H1 (cell line): ENCODE measurements at regions not wholly inside any gene's neighbourhood (a gene's known extent, or its start where the extent isn't known, plus 50 kb on each side); places are given as distances from the start of the nearest gene placed in this dataset.

ENCODE experiments used
- CTCF ChIA-PET: fragments of 300-600 bp; sonication (Branson Sonifier 250); formaldehyde crosslinking; loops from one replicate; lab custom pipeline; 2021; ENCODE audit not compliant: partially characterized antibody; lab: Charles Lee
- POLR2A ChIA-PET: fragments of 300-600 bp; sonication (Branson Sonifier 250); formaldehyde crosslinking; loops from one replicate; lab custom pipeline; 2021; ENCODE audit warnings: inconsistent platforms; ENCODE audit not compliant: partially characterized antibody; lab: Charles Lee
- DNase-seq, 2 experiments: peaks; one replicate each; pipeline versions ENCODE4 v3.0.0 to v3.0.0-alpha.2; 2010 to 2022; ENCODE audit warnings: low spot score in 2 of 2, low read depth in 1 of 2, mixed read lengths in 1 of 2
- FAIRE-seq: peaks from 2 replicates; lab custom pipeline; 2011; peaks lifted over from hg19 to GRCh38; lab: Jason Lieb, UNC
- H2AFZ ChIP-seq: 2 replicates; pipeline ENCODE4 v1.8.1; 2012; ENCODE audit warnings: low read length, inconsistent platforms
- H2AK5ac ChIP-seq: 2 replicates; pipeline ENCODE4 v1.6.1; 2013; ENCODE audit warnings: low read depth, low read length
- H2BK120ac ChIP-seq: replicated peaks from 2 replicates; pipeline ENCODE3; 2013; ENCODE audit warnings: low read depth, low read length, inconsistent platforms
- H2BK12ac ChIP-seq: 2 replicates; pipeline ENCODE4 v1.6.1; 2013; ENCODE audit warnings: low read depth, low read length
- H2BK15ac ChIP-seq: 2 replicates; pipeline ENCODE4 v1.6.1; 2013; ENCODE audit warnings: low read length
- H2BK20ac ChIP-seq: 2 replicates; pipeline ENCODE4 v1.6.1; 2013; ENCODE audit warnings: low read length
- H2BK5ac ChIP-seq: 2 replicates; pipeline ENCODE4 v1.6.1; 2013; ENCODE audit warnings: low read depth, low read length
- H3K14ac ChIP-seq: 2 replicates; pipeline ENCODE4 v1.6.1; 2013; ENCODE audit warnings: inconsistent platforms; ENCODE audit not compliant: insufficient read length
- H3K18ac ChIP-seq: 2 replicates; pipeline ENCODE4 v1.6.1; 2013; ENCODE audit warnings: low read length; ENCODE audit errors: extremely low read depth
- H3K23ac ChIP-seq: 2 replicates; pipeline ENCODE4 v1.6.1; 2013; ENCODE audit warnings: inconsistent platforms; ENCODE audit not compliant: insufficient read length
- H3K23me2 ChIP-seq: 2 replicates; pipeline ENCODE4 v1.6.1; 2013; ENCODE audit warnings: low read depth, low read length
- H3K27ac ChIP-seq: 2 replicates; pipeline ENCODE4 v1.6.1; 2011; ENCODE audit warnings: low read depth, low read length, inconsistent platforms
- H3K27me3 ChIP-seq, 4 experiments: replicated peaks in 1 of 4; 1 replicate in 1 of 4; 2 replicates in 3 of 4; pipeline versions ENCODE4 v1.6.1 to v1.8.1; 2011 to 2013; ENCODE audit warnings: low read length in 3 of 4, mild to moderate bottlenecking in 3 of 4, inconsistent platforms in 2 of 4, mixed read lengths in 2 of 4, moderate library complexity in 1 of 4; ENCODE audit not compliant: control insufficient read depth in 3 of 4, insufficient read depth in 3 of 4; ENCODE audit errors: extremely low read depth in 1 of 4
- H3K36me3 ChIP-seq, 4 experiments: 2 replicates each; pipeline versions ENCODE4 v1.6.1 to v1.8.1; 2011 to 2013; ENCODE audit warnings: mild to moderate bottlenecking in 4 of 4, low read length in 3 of 4, moderate library complexity in 2 of 4, control low read depth in 1 of 4, inconsistent platforms in 1 of 4; ENCODE audit not compliant: insufficient read depth in 4 of 4, control insufficient read depth in 2 of 4
- H3K4ac ChIP-seq: replicated peaks from 2 replicates; pipeline ENCODE3; 2013; ENCODE audit warnings: low read length, low read depth, mixed read lengths, inconsistent platforms; ENCODE audit not compliant: insufficient read length
- H3K4me1 ChIP-seq, 4 experiments: replicated peaks in 1 of 4; 1 replicate in 1 of 4; 2 replicates in 3 of 4; pipeline versions ENCODE4 v1.6.1 to v1.8.1; 2011 to 2013; ENCODE audit warnings: low read length in 3 of 4, inconsistent platforms in 2 of 4, mixed read lengths in 1 of 4; ENCODE audit not compliant: insufficient read depth in 4 of 4, control insufficient read depth in 3 of 4
- H3K4me2 ChIP-seq, 2 experiments: 2 replicates each; pipeline versions ENCODE4 v1.6.1 to v1.8.1; 2011 to 2013; ENCODE audit warnings: low read depth in 2 of 2, low read length in 2 of 2, control low read depth in 1 of 2, inconsistent platforms in 1 of 2, mild to moderate bottlenecking in 1 of 2; ENCODE audit not compliant: insufficient read depth in 1 of 2
- H3K4me3 ChIP-seq, 4 experiments: fragments of 200-600, 300-600 bp in 1 of 4; sonication (generic), shearing (Covaris generic), sonication (Bioruptor Twin) in 1 of 4; 2 replicates each; pipeline versions ENCODE4 v1.5.1 to v1.8.1; 2011 to 2016; ENCODE audit warnings: low read length in 4 of 4, low read depth in 3 of 4, control low read depth in 2 of 4, inconsistent platforms in 2 of 4, mild to moderate bottlenecking in 2 of 4, mixed read lengths in 1 of 4, moderate library complexity in 1 of 4; ENCODE audit not compliant: insufficient read depth in 2 of 4; ENCODE audit errors: extremely low read depth in 1 of 4
- H3K56ac ChIP-seq: replicated peaks from 2 replicates; pipeline ENCODE3; 2013; ENCODE audit warnings: low read depth, mild to moderate bottlenecking, mixed read lengths, low read length, inconsistent platforms; ENCODE audit not compliant: insufficient read length
- H3K79me1 ChIP-seq: 2 replicates; pipeline ENCODE4 v1.6.1; 2013; ENCODE audit warnings: low read depth, low read length, control low read depth
- H3K79me2 ChIP-seq, 2 experiments: 2 replicates each; pipeline versions ENCODE4 v1.6.1 to v1.8.1; 2012 to 2013; ENCODE audit warnings: low read length in 2 of 2, mild to moderate bottlenecking in 2 of 2, inconsistent platforms in 1 of 2; ENCODE audit not compliant: insufficient read depth in 2 of 2, control insufficient read depth in 1 of 2
- H3K9ac ChIP-seq, 4 experiments: replicated peaks in 1 of 4; 1 replicate in 1 of 4; 2 replicates in 3 of 4; pipeline versions ENCODE4 v1.6.1 to v1.8.1; 2011 to 2013; ENCODE audit warnings: low read depth in 3 of 4, low read length in 3 of 4, control low read depth in 2 of 4, mild to moderate bottlenecking in 2 of 4, moderate library complexity in 2 of 4, inconsistent platforms in 1 of 4; ENCODE audit errors: extremely low read depth in 1 of 4
- H3K9me3 ChIP-seq, 2 experiments: 2 replicates each; pipeline versions ENCODE4 v1.6.1 to v1.8.1; 2012 to 2013; ENCODE audit warnings: mild to moderate bottlenecking in 2 of 2, moderate library complexity in 2 of 2, control low read depth in 1 of 2, inconsistent platforms in 1 of 2, low read depth in 1 of 2, low read length in 1 of 2, mixed read lengths in 1 of 2; ENCODE audit not compliant: insufficient read depth in 2 of 2
- H4K20me1 ChIP-seq, 2 experiments: replicated peaks in 1 of 2; 2 replicates each; pipeline versions ENCODE3 to v1.8.1; 2011 to 2013; ENCODE audit warnings: inconsistent platforms in 2 of 2, low read length in 2 of 2, mild to moderate bottlenecking in 1 of 2; ENCODE audit not compliant: insufficient read depth in 2 of 2, control insufficient read depth in 1 of 2
- H4K5ac ChIP-seq: 2 replicates; pipeline ENCODE4 v1.6.1; 2013; ENCODE audit warnings: low read length, low read depth, mixed read lengths, inconsistent platforms; ENCODE audit not compliant: insufficient read length
- H4K8ac ChIP-seq: 2 replicates; pipeline ENCODE4 v1.8.0; 2013; ENCODE audit warnings: mild to moderate bottlenecking, moderate library complexity, low read length, inconsistent platforms; ENCODE audit not compliant: insufficient read depth; ENCODE audit errors: extremely low read depth
- H4K91ac ChIP-seq: replicated peaks from 2 replicates; pipeline ENCODE3; 2013; ENCODE audit warnings: low read length, mixed read lengths, inconsistent platforms; ENCODE audit not compliant: insufficient read length
- CREB1 ChIP-seq: IDR thresholded peaks from 2 replicates; pipeline ENCODE4 v1.6.1; 2012; ENCODE audit warnings: inconsistent platforms
- EZH2 ChIP-seq: fragments of 200-600 bp; sonication (generic); IDR thresholded peaks from 2 replicates; pipeline ENCODE4 v1.7.1; 2012; ENCODE audit warnings: low read depth, mild to moderate bottlenecking, moderate library complexity, low read length, inconsistent platforms; ENCODE audit not compliant: severe bottlenecking
- GABPA ChIP-seq: IDR thresholded peaks from 2 replicates; pipeline ENCODE4 v1.6.1; 2011; ENCODE audit warnings: mild to moderate bottlenecking, low read length, moderate library complexity, borderline replicate concordance; ENCODE audit not compliant: insufficient read depth
- HDAC2 ChIP-seq, 2 experiments: fragments of 300-600 bp in 1 of 2; sonication (generic) in 1 of 2; IDR thresholded peaks; 2 replicates each; pipeline ENCODE4 v1.6.1; 2011 to 2012; ENCODE audit warnings: low read depth in 2 of 2, low read length in 2 of 2, mild to moderate bottlenecking in 2 of 2, moderate library complexity in 2 of 2, borderline replicate concordance in 1 of 2, inconsistent platforms in 1 of 2
- HDAC6 ChIP-seq: IDR thresholded peaks from one replicate; pipeline ENCODE4 v1.7.1; 2012; ENCODE audit warnings: low read depth, mild to moderate bottlenecking, inconsistent platforms, low read length, moderate library complexity
- JUND ChIP-seq: IDR thresholded peaks from 2 replicates; pipeline ENCODE4 v1.6.1; 2011; ENCODE audit warnings: mild to moderate bottlenecking, improper control_type of control experiment, low read length
- KDM4A ChIP-seq: IDR thresholded peaks from one replicate; pipeline ENCODE4 v1.7.1; 2012; ENCODE audit warnings: low read depth, mild to moderate bottlenecking, moderate library complexity, low read length, inconsistent platforms; ENCODE audit not compliant: severe bottlenecking
- SAP30 ChIP-seq: fragments of 300-600 bp; sonication (generic); IDR thresholded peaks from 2 replicates; pipeline ENCODE4 v1.7.1; 2012; ENCODE audit warnings: low read length, moderate library complexity, mild to moderate bottlenecking, inconsistent platforms; ENCODE audit not compliant: insufficient read depth, insufficient replicate concordance
- SIX5 ChIP-seq: IDR thresholded peaks from 2 replicates; pipeline ENCODE4 v1.6.1; 2011; ENCODE audit warnings: mild to moderate bottlenecking, low read depth, low read length
- SP2 ChIP-seq: IDR thresholded peaks from 2 replicates; pipeline ENCODE4 v1.6.1; 2012; ENCODE audit warnings: mild to moderate bottlenecking, low read length, inconsistent platforms
- SUZ12 ChIP-seq: fragments of 200-600 bp; sonication (generic); IDR thresholded peaks from 2 replicates; pipeline ENCODE4 v1.6.1; 2012; ENCODE audit warnings: mild to moderate bottlenecking, inconsistent platforms, low read length, moderate library complexity, mixed read lengths
- ZNF274 ChIP-seq: IDR thresholded peaks from 2 replicates; pipeline ENCODE4 v1.7.0; 2012; ENCODE audit warnings: low read length, borderline replicate concordance; ENCODE audit errors: extremely low read depth
- WGBS, 2 experiments: shearing (Covaris generic) in 1 of 2; methylation state at CpG; one replicate each; pipeline versions ENCODE4 v1.1.6 to v1.1.7; 2013 to 2015; ENCODE audit warnings: low lambda C conversion rate in 2 of 2, mixed read lengths in 2 of 2, inconsistent platforms in 1 of 2, low coverage in 1 of 2, missing lambda C conversion rate in 1 of 2; ENCODE audit not compliant: insufficient replicate concordance in 2 of 2, insufficient coverage in 1 of 2, insufficient read length in 1 of 2; ENCODE audit errors: extremely low coverage in 1 of 2, missing lambda C conversion rate in 1 of 2; 5-methylcytosine and 5-hydroxymethylcytosine counted together
- TF ChIP-seq, protein P1 (sequence below): IDR thresholded peaks from 2 replicates; pipeline ENCODE4 v1.6.1; 2012; ENCODE audit warnings: inconsistent platforms

DNA sequence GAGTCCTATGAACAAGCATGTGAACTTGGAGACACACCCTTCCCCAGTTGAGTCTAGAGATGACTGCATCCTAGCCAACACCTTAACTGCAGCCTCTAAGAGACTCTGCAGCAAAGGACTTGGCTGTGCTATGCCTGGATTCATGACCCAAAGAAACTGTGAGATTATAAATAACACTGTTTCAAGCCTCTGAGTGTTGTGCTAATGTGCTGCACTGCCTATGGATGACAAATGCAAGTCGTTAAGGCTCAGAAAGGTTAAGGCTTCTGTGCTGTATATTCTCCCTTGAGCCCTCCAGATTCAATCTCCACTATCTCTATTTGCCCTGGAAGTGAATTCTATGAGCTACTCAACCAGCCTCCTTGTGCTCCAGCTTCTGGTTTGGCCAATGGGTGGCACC is 116.5 kb upstream of the CBLN4 start:
- TF ChIP-seq CREB1 (no peak), SP2 (no peak), HDAC6 (no peak), SIX5 (no peak), KDM4A (no peak), JUND (no peak), HDAC2 (IDR thresholded peaks at IDR 0.05; ENCODE audit: borderline replicate concordance in 1 of 2, low read depth in 2 of 2, low read length in 2 of 2) (no peak), SAP30 (no peak), ZNF274 (no peak), GABPA (no peak), EZH2 (no peak), SUZ12 (no peak)
- TF ChIP-seq, protein P1, sequence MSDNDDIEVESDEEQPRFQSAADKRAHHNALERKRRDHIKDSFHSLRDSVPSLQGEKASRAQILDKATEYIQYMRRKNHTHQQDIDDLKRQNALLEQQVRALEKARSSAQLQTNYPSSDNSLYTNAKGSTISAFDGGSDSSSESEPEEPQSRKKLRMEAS = no peak
- Histone ChIP-seq H3K4me1 (no peaks in the 10 kb centered on the region), H4K5ac (no peak overlapping the region), H4K20me1 (no peaks in the 10 kb centered on the region), H2BK5ac (no peak overlapping the region), H3K23me2 (no peaks in the 10 kb centered on the region), H3K56ac (no peak overlapping the region), H4K91ac (no peak overlapping the region), H2BK12ac (no peak overlapping the region), H3K27me3 (no peaks in the 10 kb centered on the region), H2BK120ac (no peak overlapping the region), H3K9ac (no peak overlapping the region), H3K4me2 (no peak overlapping the region), H3K79me2 (no peaks in the 10 kb centered on the region), H3K23ac (no peak overlapping the region), H3K14ac (no peak overlapping the region), H3K27ac (no peak overlapping the region), H3K4ac (no peak overlapping the region), H3K4me3 (no peak overlapping the region), H2BK15ac (no peak overlapping the region), H2AFZ (no peak overlapping the region), H4K8ac (no peak overlapping the region), H2AK5ac (no peak overlapping the region), H3K36me3 (no peaks in the 10 kb centered on the region), H3K9me3 (peaks cover 69 to 83% of the 10 kb centered on the region in 2 experiments), H2BK20ac (no peak overlapping the region), H3K79me1 (no peaks in the 10 kb centered on the region), H3K18ac (no peak overlapping the region)
- POLR2A ChIA-PET = no interaction called here
- DNase-seq (no peak), FAIRE-seq (no peak)
- CTCF ChIA-PET = no interaction called here
- 50% methylated on average over 1 of the region's 1 CpG; no CpG with 5 or more reads in 1 of the 2 experiments for WGBS, 2 experiments
